GM23248 (cell line): ENCODE measurements at regions not wholly inside any gene's neighbourhood (a gene's known extent, or its start where the extent isn't known, plus 50 kb on each side); places are given as distances from the start of the nearest gene placed in this dataset.

ENCODE experiments used
- EZH2 ChIP-seq: fragments of 200-600 bp; sonication (generic); IDR thresholded peaks from 2 replicates; pipeline ENCODE4 v1.6.1; 2018; ENCODE audit warnings: antibody characterized with exemption, mild to moderate bottlenecking; ENCODE audit not compliant: insufficient read depth, poor library complexity, severe bottlenecking
- EZH2phosphoT487 ChIP-seq: fragments of 200-600 bp; sonication (generic); IDR thresholded peaks from 2 replicates; pipeline ENCODE4 v1.6.1; 2018; ENCODE audit warnings: antibody characterized with exemption, moderate library complexity, mild to moderate bottlenecking, low read depth; ENCODE audit not compliant: insufficient read depth

DNA sequence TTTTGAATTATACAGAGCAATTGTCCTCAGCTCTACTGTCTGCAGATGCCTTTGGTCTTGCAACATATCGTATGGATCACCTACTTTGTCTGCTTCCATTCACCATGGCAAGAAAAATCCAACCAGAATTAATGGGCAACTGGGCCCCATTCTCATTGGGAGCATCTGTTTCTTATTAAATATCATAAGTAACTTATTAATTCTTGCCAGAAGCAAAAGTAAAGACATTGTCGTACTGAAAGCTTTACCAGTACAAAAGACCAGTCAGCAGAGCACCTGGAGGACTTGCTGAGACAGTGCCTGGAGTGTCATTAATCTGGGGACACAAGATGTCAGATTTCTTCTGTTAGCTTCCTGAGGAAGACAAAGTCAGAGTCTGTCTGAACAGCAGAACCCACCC lies 404.5 kb downstream of the INHBA start:
- TF ChIP-seq EZH2: no peak
- TF ChIP-seq EZH2phosphoT487: no peak
